SHP77 treated with DMSO at 0.1 percent for 48 hours (cell line): ENCODE measurements at regions not wholly inside any gene's neighbourhood (a gene's known extent, or its start where the extent isn't known, plus 50 kb on each side); places are given as distances from the start of the nearest gene placed in this dataset.

Experiments used
- DNase-seq: peaks from one replicate; lab custom pipeline; 2025; lab: John Stamatoyannopoulos, UW

DNA sequence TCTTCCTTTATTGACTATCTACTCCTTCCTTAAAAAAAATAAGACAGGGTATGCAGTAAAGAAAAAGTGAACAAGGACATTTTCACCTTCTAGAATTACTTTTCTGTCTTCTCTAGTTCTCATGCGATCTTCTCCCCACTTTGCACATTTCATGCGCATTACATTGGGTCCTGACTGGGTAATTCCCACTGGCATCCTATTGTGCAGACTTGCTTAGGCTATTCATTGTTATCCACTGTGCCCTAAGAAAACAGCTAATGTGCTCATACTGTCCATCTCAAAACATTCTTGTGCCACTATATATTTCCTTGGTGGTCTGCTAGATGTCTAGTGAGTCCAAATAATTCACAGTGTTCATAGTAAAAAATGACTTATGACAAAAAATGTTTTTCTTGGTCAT, 447.4 kb upstream of the ROBO1 start:
- no peak for DNase-seq

DNA sequence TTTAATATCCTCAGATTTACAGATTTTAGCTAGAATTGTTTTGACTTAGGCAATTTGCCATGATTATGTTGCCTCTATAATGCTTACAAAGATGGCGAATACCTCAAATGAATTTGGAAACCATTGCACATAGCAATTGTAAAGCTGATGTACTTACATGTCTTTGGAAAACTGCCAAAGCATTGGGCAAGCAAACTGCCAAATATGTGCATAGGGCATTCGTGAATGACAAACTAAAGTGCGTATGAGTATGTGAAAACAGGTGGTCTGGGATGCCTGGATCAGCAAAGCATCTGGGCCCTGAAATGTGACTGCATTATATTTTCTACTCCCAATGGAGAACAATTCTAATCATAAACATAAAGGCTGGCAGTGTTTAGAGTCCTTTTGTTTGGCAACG, 445.3 kb upstream of the ROBO1 start:
- DNase-seq, result peak; percentile 79

DNA sequence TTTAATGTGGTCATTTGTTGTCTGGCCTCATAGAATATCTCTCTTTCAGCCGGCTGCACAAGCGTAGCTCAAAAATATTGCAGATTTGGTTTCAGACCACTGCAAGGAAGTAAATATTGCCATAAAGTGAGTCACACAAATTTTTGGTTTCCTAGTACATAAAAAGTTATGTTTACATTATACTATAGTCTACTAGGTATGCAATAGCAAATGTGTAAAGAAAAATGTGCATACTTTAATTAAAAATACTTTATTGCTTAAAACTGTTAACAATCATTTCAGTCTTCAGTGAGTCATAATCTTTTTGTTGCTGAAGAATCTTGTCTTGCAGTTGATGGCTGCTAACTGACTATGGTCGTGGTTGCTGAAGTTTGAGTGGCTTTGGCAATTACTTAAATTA, 425.1 kb upstream of the ROBO1 start:
- DNase-seq, result no peak

DNA sequence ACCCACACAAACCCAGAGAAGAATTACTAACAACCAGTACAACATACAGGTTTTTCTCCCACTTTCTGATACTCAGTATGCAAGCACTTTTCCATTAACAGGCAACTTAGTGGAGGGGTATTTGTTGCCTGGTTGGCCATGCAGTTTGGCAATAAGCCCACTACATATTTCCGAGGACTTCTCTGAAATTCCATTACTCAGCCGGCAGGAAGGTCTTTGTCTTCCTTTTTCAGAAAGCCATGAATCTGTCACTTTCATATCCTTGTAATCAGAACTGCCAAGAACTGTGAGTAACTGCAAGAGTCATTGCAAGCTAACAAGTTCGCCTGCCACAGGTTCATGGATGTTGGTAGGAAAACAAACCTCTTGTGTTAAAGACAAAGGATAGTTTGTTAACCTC, 422.3 kb upstream of the ROBO1 start:
- no peak for DNase-seq

DNA sequence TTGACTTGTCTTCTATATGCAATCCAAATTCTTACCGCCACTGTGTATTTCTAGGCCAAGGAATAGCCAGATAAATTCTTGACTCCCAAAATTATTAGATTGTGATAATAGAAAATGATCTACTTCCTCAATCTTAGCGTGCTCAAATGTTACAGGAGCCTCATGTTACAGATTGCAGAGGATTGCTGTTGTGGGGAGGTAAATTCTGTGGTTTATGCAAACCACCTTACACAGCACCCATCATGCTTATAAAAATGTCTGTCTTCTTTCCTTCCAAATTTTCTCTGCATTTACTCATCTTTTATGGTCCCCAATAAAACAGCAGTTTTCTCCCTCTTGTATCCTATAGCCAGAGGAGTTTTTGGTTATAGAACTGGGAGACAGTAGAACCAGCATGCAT, 420.2 kb upstream of the ROBO1 start:
- no peak for DNase-seq

DNA sequence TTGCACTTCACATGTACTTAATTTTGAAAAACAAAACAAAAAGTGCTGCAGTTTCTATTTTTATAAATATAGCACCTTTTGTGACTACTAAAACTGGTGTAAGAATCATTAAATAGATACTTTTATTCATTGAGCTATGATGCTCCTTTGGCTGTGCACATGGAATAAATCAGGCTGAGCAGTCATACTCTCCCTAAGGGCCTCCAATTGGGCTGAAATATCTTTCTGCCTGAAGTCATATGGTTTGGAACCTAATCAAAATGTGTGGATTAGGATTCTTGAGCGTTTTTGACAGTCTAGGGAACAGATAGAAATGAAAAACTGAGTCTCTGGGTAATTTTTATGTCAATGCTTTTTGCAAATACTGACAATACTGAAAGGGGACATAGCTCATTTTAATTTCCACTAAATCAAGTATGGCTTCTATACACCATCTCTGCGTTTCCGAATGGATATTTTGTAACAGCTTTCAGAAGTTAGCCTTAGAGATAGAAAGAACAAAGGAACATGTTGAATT, 392.2 kb upstream of the ROBO1 start:
- DNase-seq, result no peak

DNA sequence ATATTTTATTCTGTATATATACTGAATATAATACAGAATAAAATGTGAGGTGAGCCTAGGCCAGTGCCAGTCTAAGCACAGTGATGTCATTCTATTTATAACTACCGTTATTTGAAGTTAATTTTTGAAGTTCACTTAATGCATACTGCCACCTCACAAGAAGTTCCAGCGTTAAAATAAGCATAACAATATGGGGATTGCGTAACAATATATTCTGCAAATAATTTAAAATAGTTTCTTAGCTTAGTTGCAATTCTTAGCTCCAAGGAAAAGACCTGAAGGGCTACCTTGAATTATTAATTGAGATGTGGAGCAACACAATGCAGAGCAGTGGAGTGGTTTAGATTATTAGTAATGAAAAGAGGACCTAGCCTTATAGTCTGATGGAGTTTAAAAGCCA, 390.5 kb upstream of the ROBO1 start:
- DNase-seq, result no peak

DNA sequence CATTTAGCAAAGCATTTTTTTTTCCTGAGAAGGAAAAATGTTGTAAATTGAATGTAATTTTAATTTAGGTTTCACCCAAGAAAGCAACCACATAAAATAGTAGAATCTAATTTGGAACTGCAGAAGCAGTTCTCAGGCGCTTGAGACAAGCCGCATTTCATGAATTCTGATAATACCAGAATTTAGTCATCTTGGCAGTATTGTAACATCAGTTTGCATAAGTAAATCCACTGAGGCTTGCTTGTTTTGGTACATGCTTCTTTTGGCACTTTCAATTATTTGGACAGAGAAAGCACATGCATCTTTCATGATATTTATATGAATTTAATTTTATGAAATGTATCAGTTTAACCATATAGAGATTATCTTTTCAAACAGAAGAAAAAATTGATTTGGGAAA, 389.7 kb upstream of the ROBO1 start:
- no peak for DNase-seq

DNA sequence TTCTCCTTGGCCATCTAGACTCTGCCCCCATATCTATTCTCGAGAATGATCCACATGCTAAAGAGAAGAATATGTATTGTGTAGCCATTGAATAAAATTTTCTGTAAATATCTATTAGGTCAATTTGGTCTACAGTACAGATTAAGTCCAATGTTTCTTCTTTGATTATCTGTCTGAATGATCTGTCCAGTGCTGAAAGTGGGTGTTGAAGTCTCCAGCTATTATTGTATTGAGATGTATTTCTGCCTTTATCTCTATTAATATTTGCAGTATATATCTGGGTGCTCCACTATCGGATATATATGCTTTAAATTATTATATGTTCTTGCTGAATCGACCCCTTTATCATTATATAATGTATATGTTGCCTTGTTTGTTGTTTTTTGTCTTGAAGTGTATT, 384.9 kb upstream of the ROBO1 start:
- DNase-seq, result no peak

DNA sequence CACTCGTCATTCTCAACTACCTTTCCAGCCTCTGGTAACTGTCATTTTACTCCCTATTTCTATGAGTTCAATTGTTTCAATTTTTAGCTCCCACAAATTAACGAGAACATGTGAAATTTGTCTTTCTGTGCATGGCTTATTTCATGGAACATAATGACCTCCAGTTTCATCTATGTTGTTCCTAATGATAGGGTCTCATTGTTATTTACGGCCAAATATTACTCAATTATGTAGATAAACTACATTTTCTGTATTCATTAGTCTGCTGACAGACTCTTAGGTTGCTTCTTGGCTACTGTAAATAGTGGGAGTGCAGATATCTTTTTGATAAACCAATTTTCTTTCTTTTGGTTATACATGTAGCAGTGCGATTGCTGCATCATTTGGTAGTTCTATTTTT, 374.9 kb upstream of the ROBO1 start:
- DNase-seq, result no peak

DNA sequence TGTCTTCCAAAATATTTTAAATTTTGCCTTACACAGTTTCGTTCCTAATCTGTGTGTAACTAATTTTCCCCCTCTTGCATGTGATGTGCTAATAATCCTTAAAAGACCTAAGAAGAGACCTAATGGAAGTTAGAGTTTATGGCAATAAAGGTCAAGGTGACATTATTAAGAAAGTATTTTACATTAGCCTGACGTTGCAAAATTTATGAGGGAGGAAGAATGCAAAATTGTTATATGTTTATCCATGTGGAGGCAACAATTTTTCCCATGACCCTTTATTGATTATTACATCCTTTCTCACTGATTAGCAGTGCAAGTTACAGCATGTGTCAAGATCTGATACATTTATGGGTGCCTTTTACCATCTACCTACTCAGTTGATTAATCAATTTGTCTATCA, 373.8 kb upstream of the ROBO1 start:
- DNase-seq, result no peak

DNA sequence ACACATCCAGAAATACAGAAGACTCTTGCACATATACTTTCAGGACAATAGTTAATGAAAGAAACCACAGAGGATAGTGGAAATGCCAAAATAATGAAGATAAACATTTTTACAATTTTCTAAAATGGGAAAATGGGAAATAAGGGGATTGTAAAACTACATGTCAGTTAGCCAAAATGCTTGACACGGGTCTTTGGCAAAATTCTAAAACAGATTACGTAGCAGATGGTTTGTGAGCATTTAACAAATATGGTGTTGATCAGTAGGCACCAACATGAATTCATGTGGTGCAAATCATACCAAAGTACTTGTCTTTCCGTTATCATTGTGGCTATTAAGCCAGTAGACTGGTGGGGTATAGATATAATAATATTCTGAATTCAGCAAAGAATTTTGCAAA, 348.5 kb upstream of the ROBO1 start:
- no peak for DNase-seq

DNA sequence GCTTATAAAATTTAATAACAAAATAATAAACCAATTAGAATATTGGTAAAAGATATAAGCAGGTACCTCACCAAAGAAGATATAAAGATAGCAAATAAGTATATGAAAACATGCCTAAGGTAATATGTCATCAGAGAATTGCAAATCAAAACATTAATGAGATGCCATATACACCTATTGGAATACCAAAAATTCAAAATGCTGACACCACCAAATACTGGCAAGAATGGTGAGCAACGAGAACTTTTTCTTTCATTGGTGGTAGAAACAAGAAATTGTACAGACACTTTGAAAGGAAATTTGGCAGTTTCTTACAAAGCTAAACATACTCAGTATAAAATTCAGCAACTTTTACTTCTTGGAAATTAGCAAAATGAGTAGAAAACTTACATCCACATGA, 346.9 kb upstream of the ROBO1 start:
- no peak for DNase-seq

DNA sequence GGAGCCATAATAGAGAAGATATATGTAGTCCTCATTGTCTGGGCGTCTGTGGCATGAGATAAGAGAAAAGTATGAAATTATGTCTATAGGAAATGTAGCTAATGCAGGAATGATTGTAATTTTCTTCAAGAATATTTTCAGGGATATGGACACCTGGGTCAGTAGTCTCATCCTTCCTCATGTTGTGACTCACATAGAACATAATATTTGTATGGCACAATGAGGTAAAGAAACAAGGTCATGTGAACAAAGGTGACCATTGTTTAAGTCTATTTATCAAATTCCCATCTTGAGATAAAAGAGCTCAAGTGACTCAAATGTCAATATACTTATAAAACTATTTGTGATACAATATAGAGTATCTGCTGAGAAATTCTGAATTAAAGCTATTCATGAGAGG, 345.5 kb upstream of the ROBO1 start:
- no peak for DNase-seq

DNA sequence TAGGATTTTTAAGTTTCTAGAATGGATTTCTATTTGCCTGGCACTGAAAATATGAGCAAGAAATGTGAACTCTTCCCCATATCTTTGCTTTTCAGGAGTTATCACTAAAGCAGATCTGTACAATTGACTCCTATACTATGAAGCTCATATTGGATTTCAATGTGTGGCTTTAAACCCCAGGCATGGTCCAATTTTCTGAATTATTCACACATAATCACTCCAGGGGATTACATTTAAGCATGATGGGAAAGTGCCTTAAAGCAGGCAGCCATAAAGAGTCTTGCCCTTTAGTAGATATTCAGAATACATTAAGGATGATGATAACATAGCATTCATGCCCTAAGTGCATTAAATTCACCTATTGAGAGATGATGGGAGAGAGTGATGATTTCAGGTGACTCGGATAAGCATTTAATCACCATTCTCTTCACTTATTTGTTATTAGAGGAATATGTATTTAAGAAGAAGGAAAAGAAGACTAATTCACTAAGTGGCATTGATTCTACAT, 331.8 kb upstream of the ROBO1 start:
- no peak for DNase-seq

DNA sequence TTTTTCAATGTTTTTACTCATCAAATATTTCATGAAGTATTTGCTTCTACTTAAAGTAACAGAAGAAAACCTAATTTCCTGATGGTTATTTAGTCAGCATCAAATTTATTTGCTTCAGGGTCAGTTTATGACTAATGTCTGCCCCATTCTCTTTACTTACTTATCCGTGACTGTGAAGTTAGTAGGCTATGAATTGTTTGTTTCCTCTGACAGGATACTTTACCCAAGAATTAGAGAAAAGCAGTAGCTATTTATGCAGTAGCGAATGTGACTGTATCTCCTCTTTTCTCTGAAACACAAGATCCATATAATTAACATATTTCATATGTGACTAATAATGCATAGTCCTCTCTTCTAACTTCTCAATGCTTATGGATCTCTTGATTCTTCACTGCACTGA, 329.9 kb upstream of the ROBO1 start:
- no peak for DNase-seq

DNA sequence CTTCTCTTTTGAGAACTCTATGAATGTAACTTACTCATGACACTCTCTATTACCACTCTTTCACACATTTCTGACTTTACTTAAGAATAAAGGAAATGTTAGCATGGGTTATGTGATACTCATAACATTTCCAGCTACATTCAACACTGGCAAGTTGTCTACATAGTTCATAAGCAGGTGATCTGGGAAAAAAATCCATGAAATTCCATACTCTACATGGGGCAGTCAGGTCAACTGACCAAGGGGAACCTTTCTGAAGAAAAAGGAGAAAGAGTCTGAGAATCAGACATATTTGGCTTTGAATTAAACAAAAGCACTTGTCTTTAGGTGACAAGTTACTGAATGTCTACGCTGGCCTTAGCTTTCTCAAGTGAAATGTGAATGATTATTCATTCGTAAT, 329.1 kb upstream of the ROBO1 start:
- DNase-seq, result no peak

DNA sequence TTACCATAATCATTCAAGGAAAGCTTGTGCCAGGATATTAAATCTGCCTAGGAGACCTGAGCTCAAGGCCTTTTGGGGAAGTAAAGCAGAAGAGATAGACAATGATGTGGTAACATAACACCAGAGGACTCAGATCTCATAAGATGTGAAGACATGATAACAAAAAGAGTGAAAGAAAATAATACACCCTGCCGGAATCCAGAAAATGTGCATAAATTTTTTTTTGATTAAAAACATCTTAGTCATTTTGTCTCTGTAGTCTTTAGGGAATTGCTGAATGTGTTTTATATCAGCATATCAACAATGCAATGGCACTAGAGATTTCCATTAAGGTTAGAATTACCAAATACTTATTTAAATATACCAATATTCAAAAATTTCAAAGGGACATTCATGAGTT, 326.8 kb upstream of the ROBO1 start:
- no peak for DNase-seq

DNA sequence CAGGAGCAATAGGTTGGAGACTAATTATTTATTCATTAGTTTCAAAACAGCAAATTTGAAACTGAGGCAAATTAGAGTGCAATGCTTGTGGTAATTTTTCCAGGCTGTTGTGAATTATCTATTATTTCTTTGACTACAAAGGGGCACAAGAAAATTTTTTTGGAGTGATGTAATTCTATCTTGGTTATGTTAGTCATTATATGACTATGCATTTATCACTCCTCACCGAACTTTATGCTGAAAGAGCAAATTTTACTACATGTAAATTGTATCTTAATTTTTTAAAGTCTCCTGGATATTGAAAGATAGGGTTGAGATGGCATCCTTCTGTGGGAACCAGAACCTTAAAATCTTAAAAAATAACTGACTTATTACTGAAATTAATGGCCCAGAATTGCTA, 320.0 kb upstream of the ROBO1 start:
- DNase-seq, result no peak

DNA sequence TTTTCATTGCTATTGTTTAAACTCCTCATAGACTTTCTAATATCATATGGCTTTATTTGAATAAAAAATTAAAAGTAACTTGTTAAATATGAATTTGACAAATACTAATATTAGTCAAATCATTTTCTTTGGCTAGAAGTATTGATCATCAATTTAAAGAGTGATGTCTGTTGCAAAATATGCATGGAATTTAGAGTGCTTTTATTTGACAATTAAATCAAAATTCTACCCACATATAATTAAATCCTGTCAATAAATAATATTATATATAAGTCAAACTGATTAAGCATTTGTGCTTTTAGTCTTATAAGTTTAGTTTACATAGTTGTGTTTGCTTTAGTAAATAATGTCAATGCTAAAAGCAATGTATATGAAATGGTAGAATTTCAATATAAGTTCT, 318.6 kb upstream of the ROBO1 start:
- DNase-seq, result no peak

DNA sequence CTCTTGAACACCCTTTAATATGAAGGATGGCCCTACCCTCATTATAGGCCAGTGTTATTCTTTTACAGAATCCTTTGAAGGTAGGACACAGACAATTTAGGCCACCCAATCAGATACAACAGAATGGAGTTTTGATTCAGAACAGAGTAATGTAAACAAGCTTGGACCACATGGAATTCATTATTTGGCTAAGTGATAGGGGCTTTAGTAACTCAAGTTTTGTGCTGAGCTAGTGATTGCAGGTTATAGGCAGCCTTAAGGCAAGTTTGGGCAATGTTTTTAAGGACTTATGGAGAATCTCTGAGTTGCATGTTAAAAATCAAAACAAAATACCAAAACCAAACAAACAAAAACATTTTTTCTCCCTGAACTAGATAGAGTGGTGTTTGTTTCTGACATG, 312.1 kb upstream of the ROBO1 start:
- DNase-seq, result no peak

DNA sequence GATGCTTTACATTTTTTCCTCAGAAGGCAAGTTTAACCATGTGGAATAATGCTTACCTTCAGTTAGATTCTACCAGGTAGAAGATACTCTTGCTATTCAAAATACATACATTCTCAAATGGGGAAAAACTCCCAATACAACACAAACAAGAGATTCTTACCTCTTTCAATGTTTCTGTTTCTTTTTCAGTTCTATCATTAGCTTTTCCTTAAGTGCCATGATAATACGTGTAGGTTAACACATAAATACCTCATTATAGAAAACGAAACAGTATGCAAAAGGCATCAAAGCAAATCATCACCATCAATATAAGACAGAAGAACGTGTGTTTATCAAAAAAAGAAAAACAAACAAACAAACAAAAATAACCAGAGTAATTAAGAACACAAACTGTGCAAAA, 300.7 kb upstream of the ROBO1 start:
- no peak for DNase-seq

DNA sequence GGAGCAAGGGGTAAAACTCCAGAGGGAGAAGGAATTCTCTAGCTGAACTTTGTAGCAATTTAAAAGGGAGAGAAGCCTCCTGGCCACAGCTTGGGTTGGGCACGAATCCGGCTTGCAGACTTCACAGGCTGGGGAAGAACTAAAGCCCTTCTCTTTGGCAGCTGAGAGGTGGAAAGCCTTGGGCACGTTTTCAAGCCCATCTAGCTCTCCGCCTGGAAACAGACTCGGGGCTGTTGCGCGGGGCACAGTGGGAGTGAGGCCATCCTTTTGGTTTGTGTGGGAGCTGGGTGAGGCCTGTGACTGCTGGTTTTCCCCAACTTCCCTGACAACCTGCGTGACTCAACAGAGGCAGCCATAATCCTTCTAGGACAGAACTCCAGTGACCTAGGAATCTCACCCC, 295.7 kb upstream of the ROBO1 start:
- DNase-seq, result no peak

DNA sequence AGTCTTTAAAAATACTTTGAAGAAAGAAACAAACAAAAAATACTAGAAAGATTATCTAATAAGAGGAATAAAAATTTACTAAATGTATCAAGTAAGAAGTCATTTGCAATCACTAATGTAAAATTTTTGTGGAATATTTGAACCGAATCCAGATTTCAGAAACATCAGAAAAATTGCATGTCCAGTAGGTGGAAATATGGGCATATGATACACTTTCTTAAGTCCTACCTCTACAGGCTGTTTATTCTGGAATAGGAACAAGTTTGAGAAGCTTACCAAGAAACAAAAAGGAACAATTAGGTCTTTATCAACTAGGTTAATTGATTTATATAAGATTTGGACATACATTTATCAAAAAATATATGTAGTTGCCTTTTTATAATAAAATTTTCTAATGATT, 292.9 kb upstream of the ROBO1 start:
- no peak for DNase-seq

DNA sequence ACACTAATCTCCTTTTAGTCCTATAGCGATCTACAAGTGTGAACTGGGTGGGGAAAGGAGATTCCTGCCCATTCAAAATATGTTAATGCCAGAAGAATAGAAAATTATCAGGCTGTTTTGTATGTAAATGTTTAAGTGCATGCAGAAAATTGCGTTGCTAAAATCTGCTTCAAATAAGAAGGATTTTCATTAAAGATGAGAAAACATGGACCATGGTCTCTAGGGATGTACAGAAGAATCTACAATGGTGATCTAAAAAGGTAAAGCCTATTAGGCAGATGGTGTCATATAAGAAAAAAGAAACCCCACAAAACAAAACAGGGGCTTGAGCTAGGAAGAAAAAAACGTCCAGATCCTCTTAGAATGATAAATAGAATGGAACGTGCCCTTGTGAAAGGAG, 287.5 kb upstream of the ROBO1 start:
- no peak for DNase-seq
